ENCODE measurements at regions not wholly inside any gene's neighbourhood (a gene's known extent, or its start where the extent isn't known, plus 50 kb on each side); places are given as distances from the start of the nearest gene placed in this dataset.

- Mint-ChIP-seq H3K4me1 (ENCODE audit: low read depth) (no peaks in the 10 kb centered on the region), H3K4me3 (no peak overlapping the region), H3K27ac (no peak overlapping the region), H3K36me3 (ENCODE audit: low read depth) (no peaks in the 10 kb centered on the region), H3K9me3 (no peaks in the 10 kb centered on the region), H3K27me3 (no peaks in the 10 kb centered on the region)
- no peak for TF ChIP-seq CTCF (IDR thresholded peaks at IDR 0.05)
- DNase-seq: no peak
- intact Hi-C loops (cut with micrococcal nuclease): no loop called here
- CTCF ChIA-PET: interaction anchor here (1.1 kb wide), 1 partner anchor 13 kb away, joined by 3 read pairs; no protein-coding TSS in a partner anchor
- POLR2A ChIA-PET: no interaction called here
- no peak for ATAC-seq
These were observed 75.3 kb downstream of the TMEM167A start for GRCh38 chr5:83001796-83002381.

- Mint-ChIP-seq H3K36me3 (ENCODE audit: low read depth) (no peaks in the 10 kb centered on the region), H3K9me3 (no peaks in the 10 kb centered on the region), H3K27ac (no peak overlapping the region), H3K27me3 (no peaks in the 10 kb centered on the region), H3K4me1 (ENCODE audit: low read depth) (no peaks in the 10 kb centered on the region), H3K4me3 (no peak overlapping the region)
- ATAC-seq (no peak), DNase-seq (no peak)
- POLR2A ChIA-PET: no interaction called here
- intact Hi-C loops (cut with micrococcal nuclease): no loop called here
- CTCF ChIA-PET: interaction anchor here (1.1 kb wide), 1 partner anchor 14 kb away, joined by 3 read pairs; no protein-coding TSS in a partner anchor
- no peak for TF ChIP-seq CTCF (IDR thresholded peaks at IDR 0.05)
These were observed 76.3 kb downstream of the TMEM167A start for GRCh38 chr5:83000922-83001321.

DNA sequence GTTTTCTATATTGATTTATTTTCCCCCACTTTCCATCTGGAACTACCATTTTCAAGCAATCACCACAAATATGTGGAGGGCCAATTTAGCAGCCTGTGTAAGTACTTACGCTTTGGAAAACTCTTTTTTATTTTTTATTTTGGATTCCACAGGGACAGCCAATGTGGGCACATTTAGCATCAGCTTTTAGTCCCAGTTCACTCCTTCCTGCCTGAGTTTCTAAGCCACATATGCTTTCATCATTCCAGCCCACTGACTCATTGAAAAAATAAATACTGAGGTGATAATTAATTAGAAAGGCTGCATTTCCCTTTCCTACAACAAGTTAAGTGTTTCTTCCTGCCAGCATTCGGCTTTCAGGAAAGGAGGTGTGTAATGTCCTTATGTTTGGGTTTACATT lies 76.8 kb downstream of the TMEM167A start:
- CTCF ChIA-PET: no interaction called here

GRCh38 chr5:82993416-82993815 lies 83.8 kb downstream of the TMEM167A start:
- POLR2A ChIA-PET: no interaction called here
- CTCF ChIA-PET: no interaction called here
- no peak for TF ChIP-seq CTCF (IDR thresholded peaks at IDR 0.05)

More for the DNA sequence above, 76.8 kb downstream of the TMEM167A start:
- ATAC-seq (no peak), DNase-seq (no peak)
- intact Hi-C loops (cut with micrococcal nuclease): no loop called here
- no peak overlapping the region for H3K27ac Mint-ChIP-seq
- POLR2A ChIA-PET: no interaction called here
- no peaks in the 10 kb centered on the region for H3K9me3 Mint-ChIP-seq
- no peaks in the 10 kb centered on the region for H3K4me1 Mint-ChIP-seq (ENCODE audit: low read depth)
- H3K27me3 Mint-ChIP-seq: no peaks in the 10 kb centered on the region
- H3K4me3 Mint-ChIP-seq: no peak overlapping the region
- H3K36me3 Mint-ChIP-seq (ENCODE audit: low read depth): no peaks in the 10 kb centered on the region
- no peak for TF ChIP-seq CTCF (IDR thresholded peaks at IDR 0.05)

GRCh38 chr5:82992646-82993045 lies 84.5 kb downstream of the TMEM167A start:
- no peak overlapping the region for H3K27ac Mint-ChIP-seq
- no peaks in the 10 kb centered on the region for H3K4me1 Mint-ChIP-seq (ENCODE audit: low read depth)
- ChIA-PET POLR2A (no interaction called here), CTCF (no interaction called here)
- no peak for ATAC-seq
- H3K36me3 Mint-ChIP-seq (ENCODE audit: low read depth): no peaks in the 10 kb centered on the region
- H3K4me3 Mint-ChIP-seq: no peak overlapping the region
- no peaks in the 10 kb centered on the region for H3K9me3 Mint-ChIP-seq
- no peak for DNase-seq
- intact Hi-C loops (cut with micrococcal nuclease): no loop called here
- no peaks in the 10 kb centered on the region for H3K27me3 Mint-ChIP-seq
- no peak for TF ChIP-seq CTCF (IDR thresholded peaks at IDR 0.05)

More at GRCh38 chr5:82993416-82993815, 83.8 kb downstream of the TMEM167A start:
- no peaks in the 10 kb centered on the region for H3K27me3 Mint-ChIP-seq
- H3K4me1 Mint-ChIP-seq (ENCODE audit: low read depth): no peaks in the 10 kb centered on the region
- intact Hi-C loops (cut with micrococcal nuclease): no loop called here
- H3K36me3 Mint-ChIP-seq (ENCODE audit: low read depth): no peaks in the 10 kb centered on the region
- DNase-seq (no peak), ATAC-seq (no peak)
- H3K4me3 Mint-ChIP-seq: no peak overlapping the region
- no peaks in the 10 kb centered on the region for H3K9me3 Mint-ChIP-seq
- no peak overlapping the region for H3K27ac Mint-ChIP-seq
